ENCODE measurements at regions not wholly inside any gene's neighbourhood (a gene's known extent, or its start where the extent isn't known, plus 50 kb on each side); places are given as distances from the start of the nearest gene placed in this dataset.

- no peak for FAIRE-seq
- H3K4me1 ChIP-seq (ENCODE audit: control insufficient read depth, extremely low read depth, insufficient read depth, low read length): peaks cover 4% of the 10 kb centered on the region
- H3K9ac ChIP-seq (ENCODE audit: control insufficient read depth, extremely low read depth, insufficient read depth, low read length): no peak overlapping the region
- DNase-seq (ENCODE audit: low read depth, low spot score): no peak
- no peaks in the 10 kb centered on the region for H3K9me3 ChIP-seq (ENCODE audit: control insufficient read depth, low read depth, low read length)
- H4K20me1 ChIP-seq (ENCODE audit: control insufficient read depth, extremely low read depth, insufficient read depth, low read length): no peaks in the 10 kb centered on the region
- H3K4me2 ChIP-seq (ENCODE audit: control insufficient read depth, extremely low read depth, insufficient read depth, low read depth, low read length): no peak overlapping the region
- no peaks in the 10 kb centered on the region for H3K79me2 ChIP-seq (ENCODE audit: control insufficient read depth, insufficient read depth, low read length)
- H3K27me3 ChIP-seq (ENCODE audit: control insufficient read depth, extremely low read depth, insufficient read depth, low read length): peaks cover 12% of the 10 kb centered on the region
- dilution Hi-C loops (cut with MboI; ENCODE audit: extremely low pct_ligation_motif_present, low sequenced_read_pairs): no loop called here
- no peak for TF ChIP-seq CTCF (optimal IDR thresholded peaks at IDR 0.05 in 1 of 3, IDR thresholded peaks at IDR 0.05 in 1 of 3, conservative IDR thresholded peaks at IDR 0.05 in 1 of 3; ENCODE audit: extremely low read depth in 1 of 3, insufficient read depth in 2 of 3, low read length in 3 of 3)
- TF ChIP-seq EZH2 (IDR thresholded peaks at IDR 0.05; ENCODE audit: low read length): no peak
- no peak overlapping the region for H3K4me3 ChIP-seq (ENCODE audit: control insufficient read depth in 2 of 3, extremely low read depth in 1 of 3, insufficient read depth in 2 of 3, low read depth in 1 of 3, low read length in 3 of 3)
- H3K27ac ChIP-seq (ENCODE audit: control insufficient read depth, insufficient read depth, low read length): no peak overlapping the region
- H2AFZ ChIP-seq (ENCODE audit: control insufficient read depth, low read length): no peak overlapping the region
- H3K9me1 ChIP-seq (ENCODE audit: control insufficient read depth, extremely low read depth, insufficient read depth, low read length): no peaks in the 10 kb centered on the region
- no peaks in the 10 kb centered on the region for H3K36me3 ChIP-seq (ENCODE audit: control insufficient read depth in 2 of 2, extremely low read depth in 1 of 2, insufficient read depth in 2 of 2, low read length in 2 of 2)
These were observed 120.3 kb downstream of the GYPC start for GRCh38 chr2:126776255-126776654.

DNA sequence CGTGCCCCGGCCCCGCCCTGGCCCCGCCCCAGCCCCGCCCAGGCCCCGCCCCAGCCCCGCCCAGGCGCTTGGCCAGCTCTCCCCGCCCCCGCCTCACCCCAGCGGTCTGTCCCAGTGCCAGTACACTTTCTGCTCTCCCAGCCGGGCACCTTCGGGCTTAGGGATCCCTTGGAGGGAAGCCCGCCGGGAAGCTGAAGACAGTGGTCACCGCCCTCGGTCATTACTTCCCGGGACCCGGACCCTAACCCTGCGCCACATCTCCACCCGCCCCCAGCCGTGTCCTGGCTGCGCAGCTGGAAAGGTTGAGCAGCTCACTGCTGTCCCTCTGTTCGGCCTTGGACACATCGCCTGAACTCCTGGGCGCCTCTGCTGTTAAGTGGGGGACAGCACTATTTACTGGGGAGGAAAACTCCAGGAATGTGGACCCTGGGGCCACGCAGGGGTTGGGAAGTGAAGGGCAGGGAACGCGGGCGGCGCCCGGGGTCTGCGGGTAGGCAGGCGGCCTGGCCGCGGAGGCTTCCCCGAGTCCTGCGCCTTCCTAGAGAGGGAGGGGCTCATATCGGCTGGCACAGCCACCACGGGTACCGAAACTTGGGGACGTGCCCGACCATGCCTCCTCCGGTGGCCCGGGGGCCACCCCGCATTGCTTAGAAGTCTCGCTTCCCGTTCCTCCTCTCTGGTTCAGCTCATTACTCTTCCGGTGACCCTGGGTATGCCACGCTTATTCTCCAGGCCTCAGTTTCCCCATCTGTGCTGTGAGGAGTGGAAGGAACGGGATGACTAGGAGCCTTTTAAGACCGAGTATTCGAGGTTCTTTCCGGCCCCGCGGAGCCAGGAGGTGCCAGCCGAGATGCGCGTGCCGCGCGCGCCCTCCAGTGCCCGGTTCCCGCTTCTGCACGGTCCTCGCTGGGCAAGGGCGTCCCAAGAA lies 121.0 kb downstream of the GYPC start:
- peaks cover 12% of the 10 kb centered on the region for H3K27me3 ChIP-seq (ENCODE audit: control insufficient read depth, extremely low read depth, insufficient read depth, low read length)
- no peaks in the 10 kb centered on the region for H3K79me2 ChIP-seq (ENCODE audit: control insufficient read depth, insufficient read depth, low read length)
- H2AFZ ChIP-seq (ENCODE audit: control insufficient read depth, low read length): peak overlapping the region; percentile 76
- no peaks in the 10 kb centered on the region for H3K9me1 ChIP-seq (ENCODE audit: control insufficient read depth, extremely low read depth, insufficient read depth, low read length)
- peak; percentile 80 to 96 (median 87) for TF ChIP-seq CTCF (optimal IDR thresholded peaks at IDR 0.05 in 1 of 3, IDR thresholded peaks at IDR 0.05 in 1 of 3, conservative IDR thresholded peaks at IDR 0.05 in 1 of 3; ENCODE audit: extremely low read depth in 1 of 3, insufficient read depth in 2 of 3, low read length in 3 of 3)
- TF ChIP-seq EZH2 (IDR thresholded peaks at IDR 0.05; ENCODE audit: low read length): peak; percentile 51
- FAIRE-seq: no peak
- no peaks in the 10 kb centered on the region for H3K9me3 ChIP-seq (ENCODE audit: control insufficient read depth, low read depth, low read length)
- H4K20me1 ChIP-seq (ENCODE audit: control insufficient read depth, extremely low read depth, insufficient read depth, low read length): no peaks in the 10 kb centered on the region
- H3K36me3 ChIP-seq (ENCODE audit: control insufficient read depth in 2 of 2, extremely low read depth in 1 of 2, insufficient read depth in 2 of 2, low read length in 2 of 2): no peaks in the 10 kb centered on the region
- no peak for DNase-seq (ENCODE audit: low read depth, low spot score)
- dilution Hi-C loops (cut with MboI; ENCODE audit: extremely low pct_ligation_motif_present, low sequenced_read_pairs): no loop called here
- H3K4me2 ChIP-seq (ENCODE audit: control insufficient read depth, extremely low read depth, insufficient read depth, low read depth, low read length): peak overlapping the region; percentile 73
- peak overlapping the region; percentile 31 to 50 (median 40) for H3K4me3 ChIP-seq (ENCODE audit: control insufficient read depth in 2 of 3, extremely low read depth in 1 of 3, insufficient read depth in 2 of 3, low read depth in 1 of 3, low read length in 3 of 3)
- H3K27ac ChIP-seq (ENCODE audit: control insufficient read depth, insufficient read depth, low read length): no peak overlapping the region
- peaks cover 4% of the 10 kb centered on the region for H3K4me1 ChIP-seq (ENCODE audit: control insufficient read depth, extremely low read depth, insufficient read depth, low read length)
- peak overlapping the region; percentile 4 for H3K9ac ChIP-seq (ENCODE audit: control insufficient read depth, extremely low read depth, insufficient read depth, low read length)

Data from keratinocyte (primary cell).